ENCODE measurements at regions not wholly inside any gene's neighbourhood (a gene's known extent, or its start where the extent isn't known, plus 50 kb on each side); places are given as distances from the start of the nearest gene placed in this dataset.

GRCh38 chr16:88297178-88297720 is 85.5 kb upstream of the ZNF469 start:
- DNase-seq (ENCODE audit: low spot score), result no peak
- Mint-ChIP-seq H3K27me3 (ENCODE audit: unreplicated experiment) (peaks cover 7% of the 10 kb centered on the region), H3K4me3 (ENCODE audit: unreplicated experiment) (no peak overlapping the region), H3K36me3 (ENCODE audit: low read depth, unreplicated experiment) (no peaks in the 10 kb centered on the region), H3K9me3 (ENCODE audit: unreplicated experiment) (no peaks in the 10 kb centered on the region), H3K27ac (ENCODE audit: unreplicated experiment) (no peak overlapping the region), H3K4me1 (ENCODE audit: unreplicated experiment) (peaks cover 7% of the 10 kb centered on the region)
- no peak for TF ChIP-seq CTCF (IDR thresholded peaks at IDR 0.05; ENCODE audit: unreplicated experiment)

GRCh38 chr16:88298181-88298832 is 84.5 kb upstream of the ZNF469 start:
- no peak for DNase-seq (ENCODE audit: low spot score)
- Mint-ChIP-seq H3K4me3 (ENCODE audit: unreplicated experiment) (peak overlapping the region; percentile 31), H3K36me3 (ENCODE audit: low read depth, unreplicated experiment) (no peaks in the 10 kb centered on the region), H3K9me3 (ENCODE audit: unreplicated experiment) (no peaks in the 10 kb centered on the region), H3K27me3 (ENCODE audit: unreplicated experiment) (peaks cover 4% of the 10 kb centered on the region), H3K27ac (ENCODE audit: unreplicated experiment) (no peak overlapping the region), H3K4me1 (ENCODE audit: unreplicated experiment) (peaks cover 7% of the 10 kb centered on the region)
- no peak for TF ChIP-seq CTCF (IDR thresholded peaks at IDR 0.05; ENCODE audit: unreplicated experiment)

GRCh38 chr16:88298833-88299745 is 83.7 kb upstream of the ZNF469 start:
- no peak for TF ChIP-seq CTCF (IDR thresholded peaks at IDR 0.05; ENCODE audit: unreplicated experiment)
- peaks cover 7% of the 10 kb centered on the region for H3K4me1 Mint-ChIP-seq (ENCODE audit: unreplicated experiment)
- H3K9me3 Mint-ChIP-seq (ENCODE audit: unreplicated experiment), result no peaks in the 10 kb centered on the region
- H3K36me3 Mint-ChIP-seq (ENCODE audit: low read depth, unreplicated experiment), result no peaks in the 10 kb centered on the region
- H3K4me3 Mint-ChIP-seq (ENCODE audit: unreplicated experiment), result peak overlapping the region; percentile 31
- H3K27ac Mint-ChIP-seq (ENCODE audit: unreplicated experiment), result no peak overlapping the region
- H3K27me3 Mint-ChIP-seq (ENCODE audit: unreplicated experiment), result peaks cover 4% of the 10 kb centered on the region
- no peak for DNase-seq (ENCODE audit: low spot score)

GRCh38 chr16:88299751-88300462 is 82.9 kb upstream of the ZNF469 start:
- TF ChIP-seq CTCF (IDR thresholded peaks at IDR 0.05; ENCODE audit: unreplicated experiment), result no peak
- no peak for DNase-seq (ENCODE audit: low spot score)
- peaks cover 7% of the 10 kb centered on the region for H3K4me1 Mint-ChIP-seq (ENCODE audit: unreplicated experiment)
- no peak overlapping the region for H3K4me3 Mint-ChIP-seq (ENCODE audit: unreplicated experiment)
- no peaks in the 10 kb centered on the region for H3K9me3 Mint-ChIP-seq (ENCODE audit: unreplicated experiment)
- no peaks in the 10 kb centered on the region for H3K36me3 Mint-ChIP-seq (ENCODE audit: low read depth, unreplicated experiment)
- no peak overlapping the region for H3K27ac Mint-ChIP-seq (ENCODE audit: unreplicated experiment)
- H3K27me3 Mint-ChIP-seq (ENCODE audit: unreplicated experiment), result peaks cover 4% of the 10 kb centered on the region
